ENCODE measurements at regions not wholly inside any gene's neighbourhood (a gene's known extent, or its start where the extent isn't known, plus 50 kb on each side); places are given as distances from the start of the nearest gene placed in this dataset.

GRCh38 chr12:58775396-58775795 is 144.9 kb downstream of the LRIG3 start:
- TF ChIP-seq CTCF (IDR thresholded peaks at IDR 0.05) (no peak), ZFX (IDR thresholded peaks at IDR 0.05; ENCODE audit: borderline replicate concordance) (no peak)
- no peak overlapping the region for H3K27ac ChIP-seq

- no peak overlapping the region for H3K27ac ChIP-seq
- TF ChIP-seq CTCF (IDR thresholded peaks at IDR 0.05), result no peak
- no peak for TF ChIP-seq ZFX (IDR thresholded peaks at IDR 0.05; ENCODE audit: borderline replicate concordance)
These were observed 144.2 kb downstream of the LRIG3 start for GRCh38 chr12:58776144-58776543.

GRCh38 chr12:58777815-58778214 is 142.5 kb downstream of the LRIG3 start:
- TF ChIP-seq CTCF (IDR thresholded peaks at IDR 0.05), result no peak
- no peak overlapping the region for H3K27ac ChIP-seq

GRCh38 chr12:58781609-58782008 is 138.7 kb downstream of the LRIG3 start:
- TF ChIP-seq CTCF (IDR thresholded peaks at IDR 0.05), result no peak
- no peak for TF ChIP-seq ZFX (IDR thresholded peaks at IDR 0.05; ENCODE audit: borderline replicate concordance)
- H3K27ac ChIP-seq, result no peak overlapping the region

- H3K27ac ChIP-seq, result no peak overlapping the region
- TF ChIP-seq ZFX (IDR thresholded peaks at IDR 0.05; ENCODE audit: borderline replicate concordance) (no peak), CTCF (IDR thresholded peaks at IDR 0.05) (no peak)
These were observed 133.1 kb downstream of the LRIG3 start for GRCh38 chr12:58787021-58787760.

- H3K27ac ChIP-seq, result no peak overlapping the region
- TF ChIP-seq CTCF (IDR thresholded peaks at IDR 0.05) (no peak), ZFX (IDR thresholded peaks at IDR 0.05; ENCODE audit: borderline replicate concordance) (no peak)
These were observed 125.4 kb downstream of the LRIG3 start for GRCh38 chr12:58794859-58795258.

GRCh38 chr12:58795825-58796224 is 124.5 kb downstream of the LRIG3 start:
- H3K27ac ChIP-seq, result no peak overlapping the region
- TF ChIP-seq ZFX (IDR thresholded peaks at IDR 0.05; ENCODE audit: borderline replicate concordance) (no peak), CTCF (IDR thresholded peaks at IDR 0.05) (no peak)
